GM23248 (cell line): ENCODE measurements at regions not wholly inside any gene's neighbourhood (a gene's known extent, or its start where the extent isn't known, plus 50 kb on each side); places are given as distances from the start of the nearest gene placed in this dataset.
"Not testable (repeated sequence)": the region's sequence is repeated elsewhere in the genome, so short reads cannot be mapped to it uniquely, and the experiment has no call there.

ENCODE experiments used
- DNase-seq: peaks from one replicate; pipeline ENCODE4 v3.0.0-alpha.2; 2015
- H2AFZ ChIP-seq: fragments of 200-600 bp; sonication (generic); 2 replicates; pipeline ENCODE4 v1.6.1; 2016; ENCODE audit warnings: antibody characterized with exemption
- H3F3A ChIP-seq: fragments of 200-600 bp; sonication (generic); 2 replicates; pipeline ENCODE4 v1.6.1; 2016; ENCODE audit warnings: mild to moderate bottlenecking, antibody characterized with exemption, mixed run types; ENCODE audit not compliant: insufficient read depth
- H3K27ac ChIP-seq: fragments of 200-600 bp; sonication (generic); 2 replicates; pipeline ENCODE4 v1.5.1; 2016; ENCODE audit warnings: mild to moderate bottlenecking
- H3K27me3 ChIP-seq: fragments of 200-600 bp; sonication (generic); replicated peaks from 2 replicates; pipeline ENCODE4 v1.6.1; 2016; ENCODE audit warnings: mild to moderate bottlenecking; ENCODE audit not compliant: insufficient read depth
- H3K36me3 ChIP-seq: fragments of 200-600 bp; sonication (generic); 2 replicates; pipeline ENCODE4 v1.6.1; 2016; ENCODE audit warnings: low read depth, mild to moderate bottlenecking
- H3K4me1 ChIP-seq: fragments of 200-600 bp; sonication (generic); 2 replicates; pipeline ENCODE4 v1.6.1; 2016; ENCODE audit warnings: mild to moderate bottlenecking; ENCODE audit not compliant: insufficient read depth
- H3K4me2 ChIP-seq: fragments of 200-600 bp; sonication (generic); one replicate; pipeline ENCODE4 v1.6.1; 2016; ENCODE audit warnings: mild to moderate bottlenecking; ENCODE audit not compliant: unreplicated experiment
- H3K4me3 ChIP-seq: fragments of 200-600 bp; sonication (generic); 2 replicates; pipeline ENCODE4 v1.5.1; 2016; ENCODE audit warnings: mild to moderate bottlenecking
- H3K79me2 ChIP-seq: fragments of 200-600 bp; sonication (generic); 2 replicates; pipeline ENCODE4 v1.6.1; 2016; ENCODE audit warnings: mild to moderate bottlenecking; ENCODE audit not compliant: insufficient read depth
- H3K9ac ChIP-seq: fragments of 200-600 bp; sonication (generic); 2 replicates; pipeline ENCODE4 v1.6.1; 2016; ENCODE audit warnings: mild to moderate bottlenecking
- H3K9me2 ChIP-seq: fragments of 200-600 bp; sonication (generic); 2 replicates; pipeline ENCODE4 v1.6.1; 2016; ENCODE audit warnings: mixed run types, mild to moderate bottlenecking, moderate library complexity; ENCODE audit not compliant: insufficient read depth
- H3K9me3 ChIP-seq: fragments of 200-600 bp; sonication (generic); one replicate; pipeline ENCODE4 v1.6.1; 2017; ENCODE audit warnings: low read depth
- H4K20me1 ChIP-seq: fragments of 200-600 bp; sonication (generic); 2 replicates; pipeline ENCODE4 v1.6.0; 2016; ENCODE audit not compliant: insufficient read depth
- EZH2 ChIP-seq: fragments of 200-600 bp; sonication (generic); IDR thresholded peaks from 2 replicates; pipeline ENCODE4 v1.6.1; 2018; ENCODE audit warnings: antibody characterized with exemption, mild to moderate bottlenecking; ENCODE audit not compliant: insufficient read depth, poor library complexity, severe bottlenecking
- EZH2phosphoT487 ChIP-seq: fragments of 200-600 bp; sonication (generic); IDR thresholded peaks from 2 replicates; pipeline ENCODE4 v1.6.1; 2018; ENCODE audit warnings: antibody characterized with exemption, moderate library complexity, mild to moderate bottlenecking, low read depth; ENCODE audit not compliant: insufficient read depth
- WGBS, 2 experiments: methylation state at CpG; one replicate each; pipeline ENCODE4 v1.1.6; 2015 to 2017; ENCODE audit warnings: low lambda C conversion rate in 2 of 2, low coverage in 1 of 2; ENCODE audit errors: missing lambda C conversion rate in 2 of 2; 5-methylcytosine and 5-hydroxymethylcytosine counted together
- in situ Hi-C: fragments of 300-500 bp; cut with MboI; formaldehyde crosslinking; loops from 2 replicates; pipeline ENCODE4 v1.15.0; 2020

DNA sequence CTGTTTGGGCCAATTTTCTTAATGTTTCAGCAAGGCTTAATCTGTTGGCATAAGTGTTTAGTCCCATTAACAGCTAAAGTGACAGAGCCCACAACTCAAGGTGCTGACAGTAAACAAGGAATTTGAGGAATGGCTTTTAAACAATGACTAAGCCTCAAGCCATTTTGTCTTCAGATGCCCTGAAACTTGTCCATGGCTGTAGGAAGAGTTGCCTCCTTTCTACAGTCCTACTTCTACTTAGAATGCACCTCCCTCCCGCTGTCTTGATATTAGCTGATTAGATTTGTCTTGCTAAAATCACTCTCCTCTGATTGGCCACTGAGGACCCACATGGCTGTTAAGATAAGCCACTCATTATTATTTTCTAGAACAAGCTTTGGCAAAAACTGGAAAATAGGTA is 188.4 kb upstream of the OTX2 start:
- no peak for DNase-seq
- H3K4me2 ChIP-seq, result no peak overlapping the region
- H3K27ac ChIP-seq, result no peak overlapping the region
- H3K4me3 ChIP-seq, result no peak overlapping the region
- H3K9me2 ChIP-seq, result no peaks in the 10 kb centered on the region
- WGBS, 2 experiments, result 23 to 32% methylated on average over 1 of the region's 1 CpG
- H3K9me3 ChIP-seq, result no peaks in the 10 kb centered on the region
- H3K79me2 ChIP-seq, result no peaks in the 10 kb centered on the region
- H3K36me3 ChIP-seq, result no peaks in the 10 kb centered on the region
- no peaks in the 10 kb centered on the region for H3K4me1 ChIP-seq
- H2AFZ ChIP-seq, result no peak overlapping the region
- TF ChIP-seq EZH2phosphoT487 (no peak), EZH2 (no peak)
- no peaks in the 10 kb centered on the region for H3F3A ChIP-seq
- in situ Hi-C loops, result no loop called here
- H3K27me3 ChIP-seq, result no peaks in the 10 kb centered on the region
- H4K20me1 ChIP-seq, result no peaks in the 10 kb centered on the region
- no peak overlapping the region for H3K9ac ChIP-seq

DNA sequence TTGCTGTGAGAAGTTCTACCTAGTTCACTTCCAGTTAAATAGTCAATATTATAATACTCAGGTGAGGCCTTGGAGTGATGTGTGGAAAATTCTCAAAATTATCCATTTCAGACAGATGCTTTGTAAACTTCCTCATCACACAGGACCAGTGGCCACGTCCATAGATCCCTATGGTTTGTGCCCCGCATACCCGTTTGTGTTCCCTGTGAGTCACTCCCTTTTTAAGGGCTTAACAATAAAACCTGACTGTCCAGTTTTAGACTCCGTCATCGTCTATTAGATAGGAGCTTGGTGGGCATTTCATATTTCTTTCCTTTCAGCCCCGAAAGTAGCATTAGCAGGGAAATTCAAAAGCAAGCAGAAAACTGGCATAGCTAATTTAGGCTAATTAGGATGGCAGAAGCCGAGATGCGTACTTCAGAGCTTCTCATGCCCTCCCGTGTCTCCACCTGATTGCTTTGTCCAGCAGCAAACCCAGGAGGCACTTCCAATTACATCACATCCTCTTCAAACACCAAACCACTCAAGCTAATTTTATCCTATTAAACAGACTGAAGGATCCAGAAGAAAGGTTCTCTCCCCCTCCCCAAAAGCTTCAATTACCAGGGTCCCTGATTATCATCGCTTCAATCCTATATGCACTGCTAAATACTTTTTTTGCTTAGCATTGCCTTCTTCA is 186.6 kb upstream of the OTX2 start:
- H3K79me2 ChIP-seq, result no peaks in the 10 kb centered on the region
- no peak for TF ChIP-seq EZH2phosphoT487
- TF ChIP-seq EZH2, result no peak
- no peaks in the 10 kb centered on the region for H3K4me1 ChIP-seq
- no peaks in the 10 kb centered on the region for H3K9me2 ChIP-seq
- no peak overlapping the region for H3K4me2 ChIP-seq
- no peak for DNase-seq
- no peaks in the 10 kb centered on the region for H3K9me3 ChIP-seq
- H3K4me3 ChIP-seq, result no peak overlapping the region
- in situ Hi-C loops, result no loop called here
- no peak overlapping the region for H3K9ac ChIP-seq
- 33% methylated on average over 10 of the region's 10 CpGs for WGBS, 2 experiments
- no peaks in the 10 kb centered on the region for H3K36me3 ChIP-seq
- no peaks in the 10 kb centered on the region for H3K27me3 ChIP-seq
- H4K20me1 ChIP-seq, result no peaks in the 10 kb centered on the region
- no peak overlapping the region for H2AFZ ChIP-seq
- H3F3A ChIP-seq, result no peaks in the 10 kb centered on the region
- H3K27ac ChIP-seq, result no peak overlapping the region

DNA sequence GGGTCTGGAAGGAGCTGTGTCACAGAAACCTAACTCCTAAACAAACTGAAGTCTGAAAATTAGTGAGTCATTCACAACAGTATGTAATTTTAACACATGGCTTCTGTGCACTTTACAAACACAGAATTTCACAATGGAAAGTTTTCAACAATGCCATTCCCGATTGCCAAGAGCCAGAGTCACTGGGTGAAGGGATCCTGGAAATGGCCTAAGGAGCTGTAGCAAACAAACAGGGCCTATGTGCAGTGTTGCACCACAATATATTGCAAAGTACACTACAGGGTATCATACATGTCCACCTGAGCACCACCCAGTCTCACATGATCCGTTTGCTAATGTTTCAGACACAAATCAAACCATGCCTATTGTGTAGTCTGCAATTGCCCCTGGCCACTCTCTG is 184.7 kb upstream of the OTX2 start:
- Histone ChIP-seq H4K20me1 (no peaks in the 10 kb centered on the region), H3K9me3 (no peaks in the 10 kb centered on the region), H3K79me2 (no peaks in the 10 kb centered on the region), H3F3A (no peaks in the 10 kb centered on the region), H3K36me3 (no peaks in the 10 kb centered on the region), H3K4me3 (no peak overlapping the region), H3K9me2 (no peaks in the 10 kb centered on the region), H3K4me2 (no peak overlapping the region), H3K27me3 (no peaks in the 10 kb centered on the region), H3K27ac (no peak overlapping the region), H3K9ac (no peak overlapping the region), H2AFZ (no peak overlapping the region), H3K4me1 (no peaks in the 10 kb centered on the region)
- 2 to 10% methylated on average over 2 of the region's 2 CpGs for WGBS, 2 experiments
- TF ChIP-seq EZH2 (no peak), EZH2phosphoT487 (no peak)
- DNase-seq, result no peak
- in situ Hi-C loops, result no loop called here

DNA sequence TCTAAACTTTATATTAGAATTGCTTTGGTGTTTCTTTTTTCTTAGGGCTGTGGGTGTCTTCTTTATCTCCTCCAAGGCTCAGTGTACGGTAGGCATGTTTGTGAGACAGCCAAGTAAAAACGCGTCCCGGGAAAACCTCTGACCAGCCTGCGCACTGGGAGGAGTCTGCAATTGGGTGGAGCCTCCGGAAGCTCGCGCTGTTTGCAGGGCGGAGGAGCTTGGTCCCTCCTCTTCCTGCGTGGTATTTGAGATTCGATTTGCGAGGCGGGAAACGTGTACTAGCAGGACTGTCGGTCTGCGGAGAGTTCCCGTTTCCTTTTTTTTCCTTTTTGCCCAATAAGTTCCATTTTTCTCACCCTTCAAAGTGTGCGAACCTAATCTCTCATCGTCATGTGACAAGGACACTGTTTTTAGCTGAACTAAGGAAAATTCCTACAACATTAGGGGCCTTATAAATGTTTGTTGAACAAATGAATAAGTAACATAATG is 182.1 kb upstream of the OTX2 start:
- H2AFZ ChIP-seq, result no peak overlapping the region
- H3K9me2 ChIP-seq, result no peaks in the 10 kb centered on the region
- H3K4me3 ChIP-seq, result no peak overlapping the region
- no peaks in the 10 kb centered on the region for H3K79me2 ChIP-seq
- WGBS, 2 experiments, result 64 to 69% methylated on average over 18 to 19 of the region's 19 CpGs
- H3K27ac ChIP-seq, result no peak overlapping the region
- TF ChIP-seq EZH2 (no peak), EZH2phosphoT487 (no peak)
- H3K36me3 ChIP-seq, result no peaks in the 10 kb centered on the region
- H3K9ac ChIP-seq, result no peak overlapping the region
- no peak overlapping the region for H3K4me2 ChIP-seq
- no peaks in the 10 kb centered on the region for H3K27me3 ChIP-seq
- H3K4me1 ChIP-seq, result no peaks in the 10 kb centered on the region
- in situ Hi-C loops, result no loop called here
- H3K9me3 ChIP-seq, result no peaks in the 10 kb centered on the region
- H4K20me1 ChIP-seq, result no peaks in the 10 kb centered on the region
- no peaks in the 10 kb centered on the region for H3F3A ChIP-seq
- DNase-seq, result no peak

DNA sequence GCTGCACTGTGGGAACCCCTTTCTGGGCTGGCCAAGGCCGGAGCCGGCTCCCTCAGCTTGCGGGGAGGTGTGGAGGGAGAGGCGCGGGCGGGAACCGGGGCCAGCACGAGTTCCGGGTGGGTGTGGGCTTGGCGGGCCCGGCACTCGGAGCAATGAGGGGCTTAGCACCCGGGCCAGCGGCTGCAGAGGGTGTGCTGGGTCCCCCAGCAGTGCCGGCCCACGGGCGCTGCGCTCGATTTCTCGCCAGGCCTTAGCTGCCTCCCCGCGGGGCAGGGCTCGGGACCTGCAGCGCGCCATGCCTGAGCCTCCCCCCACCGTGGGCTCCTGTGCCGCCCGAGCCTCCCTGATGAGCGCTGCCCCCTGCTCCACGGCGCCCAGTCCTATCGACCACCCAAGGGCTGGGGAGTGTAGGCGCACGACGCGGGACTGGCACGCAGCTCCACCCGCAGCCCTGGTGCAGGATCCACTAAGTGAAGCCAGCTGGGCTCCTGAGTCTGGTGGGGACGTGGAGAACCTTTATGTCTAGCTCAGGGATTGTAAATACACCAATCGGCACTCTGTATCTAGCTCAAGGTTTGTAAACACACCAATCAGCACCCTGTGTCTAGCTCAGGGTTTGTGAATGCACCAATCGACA is 180.8 kb upstream of the OTX2 start:
- H3K9ac ChIP-seq, H3K79me2 ChIP-seq, H3K4me2 ChIP-seq, H3K27me3 ChIP-seq, in situ Hi-C loops, H3K9me2 ChIP-seq, H3K27ac ChIP-seq, H3K36me3 ChIP-seq, H4K20me1 ChIP-seq, H3K4me3 ChIP-seq, H3F3A ChIP-seq, H3K4me1 ChIP-seq, H3K9me3 ChIP-seq, DNase-seq, H2AFZ ChIP-seq: not testable (repeated sequence)
- WGBS, 2 experiments, result 79 to 83% methylated on average over 12 to 40 of the region's 41 CpGs
